ENCODE measurements at regions not wholly inside any gene's neighbourhood (a gene's known extent, or its start where the extent isn't known, plus 50 kb on each side); places are given as distances from the start of the nearest gene placed in this dataset.

DNA sequence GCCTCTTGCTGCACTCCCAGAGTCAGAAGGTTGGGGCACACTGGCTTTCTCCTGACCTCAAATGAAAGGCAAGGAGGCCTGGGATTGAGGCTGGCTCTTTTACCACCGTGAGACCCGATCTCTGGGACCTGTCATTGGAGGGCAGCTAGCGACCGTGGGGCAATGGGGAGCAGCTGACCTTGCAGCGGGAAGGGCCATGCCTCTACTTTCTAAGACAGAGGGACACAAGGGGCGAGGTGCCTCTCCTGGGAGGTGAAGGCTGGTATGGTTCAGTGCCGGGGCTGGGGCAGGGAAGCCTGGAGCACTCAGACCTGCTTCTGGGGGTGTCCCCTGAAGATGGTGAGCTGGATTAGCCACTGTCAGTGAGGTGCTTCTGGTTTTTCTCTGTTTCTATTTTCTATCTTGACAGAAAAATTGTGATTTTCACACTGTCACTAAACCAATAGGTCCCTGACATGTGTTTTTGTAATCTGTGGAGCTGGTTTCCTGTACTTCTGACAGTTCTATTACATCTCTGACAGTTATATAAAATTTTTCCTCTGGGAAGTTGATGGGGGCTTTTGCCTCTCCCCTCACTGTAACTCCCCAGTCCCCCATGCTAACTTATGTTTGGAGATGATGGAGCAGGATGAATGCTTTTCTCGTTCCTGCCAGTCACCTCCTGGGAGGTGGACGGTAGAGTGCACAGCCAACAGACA is 340.8 kb downstream of the RPS24 start:
- no peak for DNase-seq

- DNase-seq, result no peak
Measured at GRCh38 chr10:78375854-78376785, 342.5 kb downstream of the RPS24 start.

DNA sequence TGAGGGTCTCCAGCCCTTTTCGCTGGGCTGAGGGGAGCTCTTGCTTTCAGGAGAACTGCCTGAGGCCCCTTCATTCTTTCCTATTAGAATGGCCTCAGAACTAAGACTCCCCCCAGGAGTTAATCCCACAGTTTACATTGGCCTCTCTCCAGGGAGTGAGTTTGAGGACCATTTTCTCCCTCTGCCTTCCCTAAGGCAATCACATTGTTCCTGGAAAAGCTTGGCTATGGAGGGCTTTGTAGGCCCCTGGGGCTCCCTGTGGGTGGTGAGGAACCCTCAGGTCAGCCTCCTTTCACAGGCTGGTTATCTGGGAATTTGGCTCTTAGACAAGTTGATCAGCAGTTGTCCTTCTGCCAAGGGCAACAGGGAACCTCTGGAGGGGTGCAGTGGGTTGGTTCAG is 343.7 kb downstream of the RPS24 start:
- no peak for DNase-seq

DNA sequence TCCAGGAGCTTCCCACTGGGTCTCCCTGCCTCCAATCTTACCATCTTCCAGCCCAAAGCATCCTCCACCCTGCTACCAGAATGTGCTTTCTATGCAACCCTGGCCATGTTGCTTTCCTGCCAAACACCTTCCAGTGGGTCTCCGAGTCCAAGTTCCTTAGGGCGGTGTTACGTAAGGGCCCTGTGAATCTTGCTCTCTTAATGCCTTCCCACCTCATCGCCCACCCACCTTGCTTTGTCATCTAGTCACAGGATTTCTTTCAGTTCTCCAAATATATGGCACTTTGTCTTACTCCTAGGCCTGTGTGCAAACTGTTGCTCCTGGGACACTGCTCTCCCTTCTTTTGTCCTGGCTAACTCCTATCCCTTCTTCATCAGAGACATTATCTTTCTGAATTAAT is 344.5 kb downstream of the RPS24 start:
- DNase-seq, result no peak

DNA sequence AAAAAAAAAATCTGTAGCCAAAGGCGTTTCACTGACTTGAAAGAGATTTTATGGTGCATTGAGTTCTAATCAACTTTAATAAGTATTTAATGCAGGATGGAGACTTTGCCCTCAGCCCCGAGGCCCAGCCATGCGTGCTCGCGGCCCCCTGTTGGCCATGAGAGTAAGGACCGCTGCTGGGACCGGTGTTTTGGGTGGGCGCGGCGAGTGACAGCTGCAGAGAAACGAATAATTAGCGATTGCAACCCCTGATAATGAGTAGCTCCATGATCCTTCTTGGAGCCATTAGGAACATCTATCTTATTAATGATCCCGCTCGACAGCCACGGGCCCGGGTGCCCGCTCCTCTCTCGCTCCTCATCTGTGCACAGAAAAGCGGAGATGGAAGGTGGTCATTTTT is 347.4 kb downstream of the RPS24 start:
- DNase-seq, result no peak

DNA sequence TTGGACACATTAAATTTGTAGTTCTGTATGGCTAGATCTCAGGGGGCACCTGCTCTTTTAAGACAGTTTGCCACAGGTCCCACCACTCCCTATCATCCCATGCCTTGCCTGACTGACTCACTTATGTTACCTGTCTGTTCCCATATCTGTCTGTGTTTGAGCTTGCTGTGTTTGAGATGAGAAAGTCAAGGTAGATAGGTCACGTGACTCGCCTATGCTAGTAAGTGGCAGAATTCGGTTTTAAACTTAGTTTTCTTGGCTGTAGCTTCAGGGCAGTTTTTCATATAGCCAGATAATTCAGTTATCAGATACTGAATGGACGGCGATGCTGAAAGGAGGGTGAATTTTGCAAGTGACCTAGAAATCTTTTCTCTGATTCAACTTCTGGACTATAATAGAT is 348.4 kb downstream of the RPS24 start:
- DNase-seq, result no peak

DNA sequence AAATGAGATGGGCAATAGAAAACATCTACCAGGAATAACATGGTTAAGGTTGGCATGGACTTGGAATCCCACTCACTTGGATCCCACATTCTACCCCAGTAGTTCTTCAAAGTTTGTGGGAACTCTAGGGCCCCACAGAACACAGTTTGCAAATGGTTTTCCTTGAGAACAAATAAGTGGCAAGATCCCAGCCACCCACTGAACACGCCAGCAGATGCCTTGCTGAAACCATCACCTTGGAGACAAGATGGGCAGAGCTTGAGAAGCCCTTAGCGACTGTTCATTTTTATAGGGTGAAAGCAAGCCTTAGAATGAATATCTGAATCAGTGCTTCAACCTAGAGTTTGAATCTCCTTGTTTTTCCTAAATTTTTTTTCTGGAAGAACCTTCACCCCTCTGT is 349.1 kb downstream of the RPS24 start:
- DNase-seq, result no peak

- no peak for DNase-seq
Measured at GRCh38 chr10:78383378-78384048, 349.9 kb downstream of the RPS24 start.

- no peak for DNase-seq
Measured at GRCh38 chr10:78384049-78384431, 350.4 kb downstream of the RPS24 start.

DNA sequence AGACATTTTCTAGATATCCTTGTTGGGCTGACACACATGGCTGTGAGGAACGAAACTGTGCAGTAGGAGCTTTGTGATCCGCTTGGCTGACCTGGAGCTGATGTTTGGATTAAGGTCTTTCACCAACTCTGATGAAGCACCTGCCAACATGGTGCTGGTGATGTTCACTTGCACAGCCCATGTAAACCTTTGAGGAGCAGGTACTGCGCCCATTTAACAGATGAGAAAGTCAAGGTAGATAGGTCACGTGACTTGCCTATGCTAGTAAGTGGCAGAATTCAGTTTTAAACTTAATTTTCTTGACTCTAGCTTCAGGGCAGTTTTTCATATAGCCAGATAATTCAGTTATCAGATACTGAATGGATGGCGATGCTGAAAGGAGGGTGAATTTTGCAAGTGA is 351.9 kb downstream of the RPS24 start:
- no peak for DNase-seq

DNA sequence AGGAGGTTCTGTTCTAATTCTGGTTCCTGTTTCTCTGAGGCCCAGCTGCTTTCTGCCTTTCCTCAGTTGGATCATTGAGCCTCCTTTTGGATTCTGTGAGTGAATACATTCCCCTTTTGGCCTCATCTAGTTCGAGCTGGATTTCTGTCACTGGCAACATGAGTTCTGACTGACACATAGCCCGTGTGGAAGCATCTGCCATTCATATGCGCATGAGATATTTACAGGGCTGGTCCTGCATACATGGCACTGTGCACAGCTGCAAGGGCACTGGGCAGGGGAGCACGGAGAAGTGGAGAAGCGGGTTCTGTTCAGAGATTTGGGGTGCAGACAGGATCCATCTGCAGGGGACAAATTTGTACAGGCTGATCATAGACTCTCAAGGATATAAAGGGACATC is 352.8 kb downstream of the RPS24 start:
- DNase-seq, result no peak

GRCh38 chr10:78388331-78389050 is 354.8 kb downstream of the RPS24 start:
- no peak for DNase-seq

DNA sequence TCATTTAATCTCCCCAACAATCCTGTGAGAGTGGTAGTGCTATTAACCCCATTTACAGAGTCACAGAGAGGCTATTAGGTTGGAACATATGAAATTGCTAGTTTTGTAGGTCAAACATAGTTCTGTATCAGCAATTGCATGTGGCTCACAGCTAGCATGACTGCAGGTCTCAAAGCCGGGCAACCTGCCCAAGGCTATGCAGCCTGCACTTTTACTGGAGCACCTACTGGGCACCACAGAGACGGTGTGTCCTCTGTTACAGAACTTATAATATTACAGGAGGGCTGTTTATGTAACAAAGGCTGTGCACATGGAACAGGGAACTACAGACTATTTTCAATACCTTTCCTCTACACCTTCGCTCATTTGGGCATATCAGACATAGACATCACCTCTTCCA is 355.8 kb downstream of the RPS24 start:
- DNase-seq, result no peak

DNA sequence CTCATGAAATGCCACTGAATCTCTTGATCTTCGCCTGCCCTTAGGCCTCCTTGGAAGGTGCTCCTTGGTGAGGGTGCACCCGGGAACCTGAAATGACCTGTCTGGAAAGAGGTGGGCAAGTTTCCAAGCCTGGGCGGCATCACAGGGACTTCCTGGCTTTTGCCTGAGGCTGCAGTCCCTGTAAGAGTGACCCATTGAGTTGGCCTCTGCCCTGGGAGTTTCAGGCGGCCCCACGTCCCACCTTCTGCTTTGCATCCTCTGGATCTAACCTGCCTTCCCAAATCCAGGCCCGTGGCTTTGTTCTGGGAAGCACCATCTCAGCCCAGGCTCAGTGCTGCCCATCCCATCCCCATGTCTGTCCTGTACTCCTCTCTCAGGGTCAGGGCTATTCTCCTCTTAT is 356.4 kb downstream of the RPS24 start:
- DNase-seq, result no peak

DNA sequence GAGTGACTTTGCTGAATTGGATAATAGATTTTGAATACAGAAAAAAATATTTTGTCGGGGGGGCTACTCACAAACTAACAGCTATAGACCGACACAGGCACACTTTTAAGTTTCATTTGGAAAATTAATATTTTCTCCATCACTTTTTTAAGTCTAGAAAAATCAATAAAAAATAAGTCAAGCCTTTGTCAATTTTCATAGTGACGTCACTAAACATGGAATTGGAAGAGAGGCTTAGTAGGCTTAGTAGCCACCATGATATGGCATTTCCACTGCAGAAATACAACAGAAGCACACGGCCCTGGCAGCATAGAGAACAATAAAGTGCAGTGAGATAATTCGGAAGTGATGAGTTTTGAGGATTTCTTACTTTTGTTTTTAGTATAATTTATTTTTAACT is 357.2 kb downstream of the RPS24 start:
- no peak for DNase-seq

DNA sequence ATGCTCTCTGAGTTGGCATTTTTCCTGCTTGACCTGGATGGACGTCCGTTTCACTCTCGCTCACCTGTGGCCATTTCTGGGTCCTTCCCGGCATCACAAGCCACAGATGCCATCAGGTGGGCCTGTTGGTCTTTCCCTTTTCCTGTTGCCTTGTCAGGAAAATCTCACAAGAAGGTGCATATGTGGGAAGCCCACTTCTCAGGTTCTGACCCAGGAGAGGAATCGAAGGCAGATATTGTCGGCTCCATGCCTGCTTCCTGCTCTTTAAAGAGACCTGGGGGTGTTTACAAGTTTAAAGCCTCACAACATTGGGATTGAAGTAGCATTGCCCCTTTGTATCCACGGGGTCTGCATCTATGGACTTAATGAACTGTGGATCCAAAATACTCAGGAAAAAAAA is 357.9 kb downstream of the RPS24 start:
- no peak for DNase-seq

- DNase-seq, result no peak
Measured at GRCh38 chr10:78392197-78392596, 358.5 kb downstream of the RPS24 start.

DNA sequence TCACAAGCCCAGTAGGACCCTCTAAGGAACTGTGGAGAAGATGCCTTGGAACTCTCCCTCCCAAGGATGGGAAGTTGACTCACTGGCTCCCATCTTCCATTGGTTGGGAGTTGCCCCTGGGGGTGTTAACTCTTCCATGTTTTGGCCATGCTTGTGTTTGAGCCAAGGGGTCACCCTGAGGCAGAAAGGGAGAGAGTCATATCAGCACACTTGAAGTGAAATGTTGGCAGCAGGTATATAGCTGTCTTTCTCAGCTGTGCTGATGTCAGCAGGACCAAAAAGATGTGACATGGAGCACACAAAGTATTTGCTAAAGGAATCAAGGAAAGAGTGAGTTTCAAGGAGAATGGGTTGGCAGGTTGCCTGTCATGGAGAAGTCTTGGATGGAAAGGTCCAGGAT is 359.4 kb downstream of the RPS24 start:
- no peak for DNase-seq

DNA sequence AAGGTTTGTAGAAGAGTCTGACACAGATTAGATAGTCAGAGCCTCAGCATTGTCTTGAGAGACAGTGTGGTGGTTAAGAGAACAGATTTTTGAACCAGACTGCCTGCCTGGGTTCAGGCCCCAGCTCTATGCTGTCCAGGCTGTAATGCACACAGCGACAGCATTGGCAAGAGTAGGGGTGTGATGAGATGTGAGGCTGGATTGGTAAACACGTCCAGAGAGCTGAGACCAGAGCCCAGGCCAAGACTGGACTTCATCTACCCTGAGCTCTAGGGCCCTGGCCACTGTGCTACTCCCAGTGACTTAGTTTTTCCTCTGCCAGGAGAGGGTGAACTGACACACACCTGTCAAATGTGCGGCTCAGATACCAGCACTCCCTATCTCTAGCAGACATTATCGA is 360.4 kb downstream of the RPS24 start:
- DNase-seq, result no peak

GRCh38 chr10:78395162-78395561 is 361.5 kb downstream of the RPS24 start:
- no peak for DNase-seq

- DNase-seq, result no peak
Measured at GRCh38 chr10:78396754-78397153, 363.1 kb downstream of the RPS24 start.

DNA sequence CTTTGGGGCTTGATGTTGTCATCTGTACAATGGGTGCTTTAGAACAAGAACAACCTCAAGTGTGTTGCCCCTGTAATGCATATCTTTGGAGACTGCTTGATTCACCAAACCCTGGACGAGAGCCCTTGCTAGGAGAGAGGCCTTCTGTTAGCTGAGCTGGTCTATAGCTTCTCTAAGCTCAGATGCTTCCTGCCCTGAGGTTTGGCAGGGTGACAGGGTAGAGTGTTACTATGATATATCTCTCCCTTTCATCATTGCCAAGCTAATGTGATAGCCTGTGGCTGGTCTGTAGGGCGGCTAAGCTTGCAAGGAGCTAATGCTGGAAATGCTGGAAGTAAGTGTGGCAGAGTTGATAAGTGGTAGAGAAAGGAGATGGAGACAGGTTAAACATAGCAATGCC is 364.1 kb downstream of the RPS24 start:
- DNase-seq, result no peak

DNA sequence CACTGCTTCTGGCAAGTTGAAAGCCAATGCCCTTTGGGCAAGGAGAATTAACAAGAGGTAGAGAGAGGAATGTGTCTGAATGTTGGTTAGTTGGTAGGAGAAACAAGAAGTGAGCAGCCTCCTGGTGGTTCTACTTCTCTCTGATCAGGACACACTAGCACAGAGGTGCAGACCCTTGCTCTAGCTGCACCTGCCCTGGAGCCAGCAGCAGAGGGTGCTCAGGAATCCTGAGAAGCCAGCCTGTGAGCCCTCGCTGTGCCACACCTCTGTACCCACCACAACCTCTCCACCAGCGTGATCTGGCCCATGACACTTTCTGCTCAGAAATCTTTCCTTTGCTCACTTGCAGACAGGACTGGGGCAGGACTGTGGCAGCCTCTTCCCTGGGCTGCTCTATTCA is 364.7 kb downstream of the RPS24 start:
- no peak for DNase-seq
